GM19035 (cell line): ENCODE measurements at regions not wholly inside any gene's neighbourhood (a gene's known extent, or its start where the extent isn't known, plus 50 kb on each side); places are given as distances from the start of the nearest gene placed in this dataset.

Source experiments
- ATAC-seq: cut with Tn5 transposase; IDR thresholded peaks from one replicate; pipeline ENCODE4 v1.9.1; 2021; ENCODE audit not compliant: unreplicated experiment

GRCh38 chr16:76899767-76900166 lies 291.2 kb upstream of the MON1B start:
- no peak for ATAC-seq

DNA sequence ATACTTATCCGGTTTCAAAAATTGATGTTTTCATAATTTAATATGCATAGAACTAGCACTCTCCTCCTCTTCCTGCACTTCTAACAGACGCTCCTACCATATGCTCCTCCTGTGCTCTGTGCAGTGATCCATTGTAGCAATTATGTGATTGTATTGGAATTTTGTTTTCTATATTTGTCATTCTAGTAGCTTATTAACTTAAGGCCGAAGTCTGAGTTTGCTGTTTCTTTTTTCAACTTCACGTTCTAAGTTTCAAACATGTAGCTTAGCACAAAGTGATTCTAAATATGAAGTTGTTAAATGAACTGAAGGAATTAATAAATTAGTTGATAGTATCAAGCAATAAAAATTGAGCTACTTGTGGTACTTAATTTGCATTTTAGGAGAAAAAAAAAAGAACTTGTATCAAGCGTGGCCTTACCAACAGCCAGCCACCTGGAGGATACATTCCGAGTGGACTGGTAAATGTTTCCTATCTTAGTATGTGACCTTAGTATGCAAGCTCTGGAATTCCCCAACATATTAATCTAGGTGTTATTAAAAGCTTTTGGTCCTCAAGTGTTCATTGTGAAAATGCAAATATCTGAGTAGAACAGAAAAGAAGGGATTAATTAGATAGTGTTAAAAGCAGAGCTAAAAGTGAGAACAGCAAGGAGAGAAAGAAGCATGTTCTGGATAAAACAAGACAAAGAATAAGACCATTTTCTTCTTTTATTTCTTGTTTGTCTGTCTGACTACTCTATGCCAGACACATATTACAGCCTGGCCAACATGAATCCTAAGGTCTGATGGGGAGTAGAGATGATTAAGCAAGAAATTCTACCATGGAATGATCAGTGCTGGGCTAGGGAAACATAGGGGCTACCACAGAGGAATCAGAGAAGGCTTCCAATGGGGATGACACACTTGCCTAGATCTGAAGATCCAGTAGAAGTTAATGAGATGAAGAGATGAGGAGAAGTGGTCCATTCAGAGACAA lies 290.4 kb upstream of the MON1B start:
- no peak for ATAC-seq

DNA sequence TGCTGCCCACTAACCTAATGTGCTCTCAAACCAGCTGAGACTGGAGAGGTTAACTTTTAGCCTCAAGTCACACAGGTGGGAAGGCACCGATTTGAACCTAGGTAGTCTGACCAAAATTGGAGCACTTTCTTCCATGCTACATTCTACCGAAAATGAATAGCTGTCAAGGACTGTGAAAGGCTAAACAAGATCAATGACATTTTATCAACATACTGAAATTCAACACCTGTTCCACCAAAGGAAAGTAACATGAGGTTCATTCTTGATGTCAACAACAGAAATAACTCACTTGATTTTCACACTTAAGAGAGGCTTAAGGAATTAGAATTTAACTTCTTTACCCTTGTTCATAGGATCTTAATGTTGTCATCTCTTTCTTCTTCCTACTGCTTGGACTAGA lies 284.4 kb upstream of the MON1B start:
- ATAC-seq, result no peak

GRCh38 chr16:76910931-76911330 lies 280.1 kb upstream of the MON1B start:
- ATAC-seq, result no peak

- ATAC-seq, result no peak
These were observed 277.9 kb upstream of the MON1B start for GRCh38 chr16:76913046-76913445.

DNA sequence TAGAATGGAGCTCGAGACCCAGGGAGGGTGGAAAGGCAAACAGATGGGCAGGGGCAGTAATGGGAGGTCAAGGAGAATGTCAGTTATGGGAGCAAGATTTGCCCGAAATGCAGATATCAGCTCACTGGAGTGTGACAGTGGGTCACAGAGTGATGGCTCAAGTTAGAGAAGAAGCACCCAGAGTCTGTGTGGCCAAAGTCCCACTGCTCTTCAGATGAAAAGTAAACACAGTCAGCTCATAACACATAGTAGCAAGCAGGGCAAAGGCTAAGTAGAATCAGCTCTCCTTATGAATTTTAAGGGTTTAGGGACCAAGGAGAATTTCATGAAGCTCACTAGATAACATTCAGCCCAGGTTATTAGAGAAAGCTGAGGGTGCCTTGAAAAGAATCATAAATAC lies 264.9 kb upstream of the MON1B start:
- ATAC-seq, result no peak

DNA sequence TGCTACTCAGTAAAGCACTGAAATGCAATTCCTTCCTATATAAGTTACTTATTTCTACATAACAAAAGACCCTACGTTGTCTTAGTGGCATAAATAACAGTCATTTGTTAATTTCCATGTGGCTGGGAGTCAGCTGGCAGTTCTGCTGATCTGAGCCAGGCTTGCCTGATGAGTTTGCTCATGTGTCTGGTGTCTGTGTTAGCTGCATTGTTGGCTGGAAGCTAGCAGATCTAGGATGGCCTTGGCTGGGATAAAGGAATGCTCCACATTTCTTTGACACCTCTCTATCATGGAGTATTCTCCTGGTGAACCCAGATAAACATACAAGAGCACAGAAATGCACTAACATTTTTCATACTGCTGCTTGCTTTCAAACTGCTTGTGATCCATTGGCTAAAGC lies 264.4 kb upstream of the MON1B start:
- no peak for ATAC-seq

GRCh38 chr16:76931186-76931585 lies 259.8 kb upstream of the MON1B start:
- no peak for ATAC-seq

GRCh38 chr16:76932541-76933211 lies 258.3 kb upstream of the MON1B start:
- ATAC-seq, result no peak

DNA sequence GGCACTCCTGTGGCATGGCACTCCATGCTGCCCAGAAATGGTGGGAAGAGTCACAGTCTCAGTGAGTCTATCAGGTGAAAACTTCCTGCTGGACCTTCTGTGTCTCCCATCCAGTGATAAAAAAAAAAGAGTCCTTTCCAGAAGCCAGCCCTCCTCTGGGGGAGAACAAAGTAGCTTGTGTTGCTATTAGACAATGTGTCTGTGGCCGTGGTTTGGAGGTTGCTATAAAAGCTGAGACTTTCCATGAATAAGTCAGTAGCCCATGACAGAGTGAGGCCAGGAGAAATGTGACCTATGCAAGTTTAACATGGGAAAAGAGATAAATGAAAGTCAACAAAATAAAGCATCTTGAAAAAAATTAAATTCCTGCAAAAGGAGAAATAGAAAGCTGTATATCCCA lies 250.7 kb upstream of the MON1B start:
- no peak for ATAC-seq

DNA sequence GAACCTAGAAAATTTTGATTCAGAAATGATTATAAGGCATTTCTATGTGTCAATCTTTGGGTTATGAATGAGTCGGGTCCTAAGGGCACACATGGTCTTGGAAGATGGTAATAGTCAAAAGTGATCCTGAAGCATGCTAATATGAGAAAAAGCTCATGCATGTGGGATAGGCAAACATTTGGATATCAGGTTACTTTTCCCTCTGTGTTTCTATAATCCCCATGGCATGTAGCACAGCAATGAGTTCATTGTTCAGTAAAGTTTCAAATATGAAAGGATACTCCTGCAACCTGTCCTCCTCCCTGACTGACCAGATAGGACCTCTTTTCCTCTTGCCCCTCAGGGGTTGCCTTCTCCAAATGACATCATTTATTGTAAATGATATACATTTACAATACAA lies 249.9 kb upstream of the MON1B start:
- no peak for ATAC-seq

- no peak for ATAC-seq
These were observed 248.9 kb upstream of the MON1B start for GRCh38 chr16:76942089-76942488.

DNA sequence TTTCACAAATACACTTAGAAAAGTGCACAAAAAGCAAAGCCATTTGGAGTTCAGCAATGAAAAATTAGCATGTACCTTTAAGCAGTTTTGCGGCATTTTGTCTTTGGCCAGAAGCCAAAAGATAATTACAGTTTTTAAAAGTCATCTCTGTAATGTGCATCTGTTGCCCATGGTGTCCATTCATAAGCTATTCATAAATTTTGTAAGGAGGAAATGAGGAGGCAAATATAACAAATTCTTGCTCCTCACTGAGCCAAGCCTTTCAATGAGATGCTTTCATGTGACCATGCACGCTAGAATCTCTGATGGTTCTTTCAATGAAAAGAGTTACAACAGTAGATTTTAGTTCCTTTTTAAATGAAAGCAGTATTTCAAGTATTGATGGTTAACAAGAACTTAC lies 247.1 kb upstream of the MON1B start:
- ATAC-seq, result no peak

DNA sequence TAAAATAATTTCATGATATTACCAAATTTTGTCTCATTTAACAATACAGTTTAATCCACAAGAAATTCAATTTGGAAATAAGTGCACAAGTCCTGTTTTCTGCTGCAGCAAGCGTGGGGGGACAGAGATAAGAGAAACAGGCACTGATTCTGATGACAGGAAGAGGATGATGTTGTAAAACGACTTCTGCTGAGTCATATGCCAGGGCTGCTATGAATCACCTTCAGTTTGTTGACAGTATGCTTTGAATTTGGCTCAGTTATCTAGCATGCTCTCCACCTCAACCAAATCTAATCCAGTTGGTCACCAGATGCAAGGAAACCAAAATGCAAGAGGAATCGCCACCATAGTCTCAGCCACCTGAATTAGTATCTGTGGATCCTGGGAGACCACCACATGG lies 244.1 kb upstream of the MON1B start:
- ATAC-seq, result no peak

- ATAC-seq, result no peak
These were observed 243.2 kb upstream of the MON1B start for GRCh38 chr16:76947749-76948148.

GRCh38 chr16:76955629-76956028 lies 235.4 kb upstream of the MON1B start:
- ATAC-seq, result no peak

GRCh38 chr16:76956394-76956793 lies 234.6 kb upstream of the MON1B start:
- no peak for ATAC-seq

GRCh38 chr16:76956841-76957240 lies 234.1 kb upstream of the MON1B start:
- ATAC-seq, result no peak

GRCh38 chr16:76959166-76959565 lies 231.8 kb upstream of the MON1B start:
- no peak for ATAC-seq

- peak; percentile 62 for ATAC-seq
These were observed 227.2 kb upstream of the MON1B start for GRCh38 chr16:76963614-76964315.

DNA sequence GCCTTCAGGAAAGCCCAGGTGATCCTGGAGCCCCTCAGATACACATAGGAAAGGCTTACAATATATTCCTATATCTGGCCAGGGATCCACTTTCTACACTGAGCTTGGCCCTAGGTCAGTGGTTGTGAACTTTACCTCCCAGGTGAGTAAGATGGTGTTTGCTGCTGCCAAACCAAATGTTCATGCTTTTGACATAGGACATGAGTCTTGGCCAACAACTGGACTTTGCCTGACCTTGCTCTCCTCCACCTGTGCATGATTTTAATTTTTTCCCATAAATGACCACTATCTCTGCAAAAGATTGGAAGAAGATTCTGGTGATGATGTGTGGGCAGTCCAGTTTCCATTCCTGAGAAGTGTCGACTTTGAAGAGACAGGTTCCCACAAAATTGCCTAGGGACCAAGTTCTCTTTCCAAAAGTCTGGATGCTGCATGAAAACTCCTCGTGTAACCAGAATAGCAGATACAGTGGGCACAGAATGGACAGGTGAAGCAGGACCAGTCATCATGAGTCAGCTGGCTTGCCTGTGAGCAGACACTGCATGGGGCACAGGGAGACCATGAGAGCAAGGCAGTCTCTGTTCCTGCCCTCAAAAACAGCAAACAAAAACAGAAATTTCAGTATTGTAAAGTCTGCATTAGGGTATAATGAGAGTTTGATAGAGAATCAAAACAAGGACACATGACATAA lies 226.4 kb upstream of the MON1B start:
- ATAC-seq, result no peak
